Esophagus squamous epithelium (tissue), 5 donors: ENCODE measurements at regions not wholly inside any gene's neighbourhood (a gene's known extent, or its start where the extent isn't known, plus 50 kb on each side); places are given as distances from the start of the nearest gene placed in this dataset.

Experiments used
- DNase-seq: peaks from one replicate; lab custom pipeline; 2025; lab: John Stamatoyannopoulos, UW
- H3K27ac ChIP-seq, 4 donors: fragments of 200-600 bp; sonication (generic); one replicate each; pipeline ENCODE4 v1.5.1; 2016 to 2019; ENCODE audit warnings: mild to moderate bottlenecking in 1 of 4
- H3K27me3 ChIP-seq, 4 donors: fragments of 200-600 bp; sonication (generic); 1 replicate in 3 of 4; 2 replicates in 1 of 4; pipeline versions ENCODE4 v1.5.1 to v1.6.0; 2017 to 2021; ENCODE audit warnings: antibody characterized with exemption in 1 of 4
- H3K36me3 ChIP-seq, 3 donors: fragments of 200-600 bp; sonication (generic); one replicate each; pipeline ENCODE4 v1.5.1; 2016 to 2019
- H3K4me1 ChIP-seq, 3 donors: fragments of 200-600 bp; sonication (generic); one replicate each; pipeline ENCODE4 v1.5.1; 2017 to 2019
- H3K4me3 ChIP-seq, 4 donors: fragments of 200-600 bp; sonication (generic); 1 replicate in 3 of 4; 2 replicates in 1 of 4; pipeline ENCODE4 v1.5.1; 2016 to 2019; ENCODE audit warnings: mild to moderate bottlenecking in 2 of 4, moderate library complexity in 1 of 4
- H3K9me3 ChIP-seq, 3 donors: fragments of 200-600 bp; sonication (generic); one replicate each; pipeline ENCODE4 v1.5.1; 2016 to 2019
- POLR2A ChIP-seq, 4 donors: fragments of 450-650 bp; IDR thresholded peaks; one replicate each; pipeline ENCODE4 v1.6.1; 2017; ENCODE audit warnings: antibody characterized with exemption in 4 of 4, mild to moderate bottlenecking in 4 of 4, moderate library complexity in 3 of 4
- WGBS, 2 donors: methylation state at CpG; one replicate each; pipeline ENCODE4 v1.1.5; 2018; 5-methylcytosine and 5-hydroxymethylcytosine counted together
- intact Hi-C: fragments of 100-400 bp; cut with DNase I; formaldehyde crosslinking; loops from one replicate; pipeline ENCODE4 v1.15.0; 2022
- TF ChIP-seq, protein P1 (sequence below), 6 experiments: fragments of 450-650 bp in 4 of 6; fragments of 200-600 bp in 2 of 6; sonication (generic) in 2 of 6; IDR thresholded peaks; one replicate each; pipeline ENCODE4 v1.5.1; 2016 to 2019; ENCODE audit warnings: antibody characterized with exemption in 6 of 6, mild to moderate bottlenecking in 4 of 6, moderate library complexity in 4 of 6
- donor health status: DM: yes; HTN: yes; CAD: no.

DNA sequence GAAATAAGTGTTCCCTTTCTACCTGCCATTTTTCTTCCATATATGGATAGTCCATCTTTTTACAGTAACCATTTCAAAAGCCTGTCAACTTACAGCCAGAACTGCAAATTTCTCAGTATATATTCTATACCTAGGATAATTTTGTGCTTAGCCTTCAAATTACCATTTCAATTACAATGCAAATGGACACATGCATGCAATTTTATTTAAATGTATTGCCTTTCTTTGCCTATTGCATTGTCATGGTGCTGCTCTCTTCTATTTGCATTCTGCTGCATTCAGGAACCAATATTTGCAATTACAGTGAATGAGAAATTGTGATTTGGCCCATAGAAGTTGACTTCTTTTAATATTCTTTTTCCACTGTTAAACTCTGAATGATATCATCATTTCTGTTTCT is 1753.4 kb upstream of the TENM3 start:
- intact Hi-C loops: no loop called here
- Histone ChIP-seq H3K4me1 (no peaks in the 10 kb centered on the region), H3K36me3 (no peaks in the 10 kb centered on the region), H3K27ac (no peak overlapping the region), H3K27me3 (no peaks in the 10 kb centered on the region), H3K4me3 (no peak overlapping the region), H3K9me3 (no peaks in the 10 kb centered on the region)
- DNase-seq: no peak
- TF ChIP-seq POLR2A (IDR thresholded peaks at IDR 0.05): no peak
- TF ChIP-seq, protein P1, sequence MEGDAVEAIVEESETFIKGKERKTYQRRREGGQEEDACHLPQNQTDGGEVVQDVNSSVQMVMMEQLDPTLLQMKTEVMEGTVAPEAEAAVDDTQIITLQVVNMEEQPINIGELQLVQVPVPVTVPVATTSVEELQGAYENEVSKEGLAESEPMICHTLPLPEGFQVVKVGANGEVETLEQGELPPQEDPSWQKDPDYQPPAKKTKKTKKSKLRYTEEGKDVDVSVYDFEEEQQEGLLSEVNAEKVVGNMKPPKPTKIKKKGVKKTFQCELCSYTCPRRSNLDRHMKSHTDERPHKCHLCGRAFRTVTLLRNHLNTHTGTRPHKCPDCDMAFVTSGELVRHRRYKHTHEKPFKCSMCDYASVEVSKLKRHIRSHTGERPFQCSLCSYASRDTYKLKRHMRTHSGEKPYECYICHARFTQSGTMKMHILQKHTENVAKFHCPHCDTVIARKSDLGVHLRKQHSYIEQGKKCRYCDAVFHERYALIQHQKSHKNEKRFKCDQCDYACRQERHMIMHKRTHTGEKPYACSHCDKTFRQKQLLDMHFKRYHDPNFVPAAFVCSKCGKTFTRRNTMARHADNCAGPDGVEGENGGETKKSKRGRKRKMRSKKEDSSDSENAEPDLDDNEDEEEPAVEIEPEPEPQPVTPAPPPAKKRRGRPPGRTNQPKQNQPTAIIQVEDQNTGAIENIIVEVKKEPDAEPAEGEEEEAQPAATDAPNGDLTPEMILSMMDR (IDR thresholded peaks at IDR 0.05): no peak

DNA sequence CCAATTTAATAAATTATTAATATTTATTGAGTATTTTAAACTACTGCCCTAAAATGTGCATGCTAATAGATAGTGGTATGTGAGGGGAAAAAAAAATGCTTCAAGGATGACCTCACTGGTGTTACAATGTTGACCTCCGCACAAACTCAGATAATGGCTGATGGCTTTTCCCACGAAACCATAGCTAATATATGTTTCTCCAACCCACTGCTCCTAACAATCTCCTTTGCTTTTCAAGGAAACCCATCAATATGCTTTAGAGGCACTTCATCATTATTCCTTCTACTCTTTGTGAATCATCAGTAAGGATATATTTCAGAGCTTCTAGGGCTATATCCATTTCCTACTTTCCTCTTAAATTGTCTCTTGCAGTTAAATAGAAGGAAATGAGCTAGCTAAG is 1752.0 kb upstream of the TENM3 start:
- TF ChIP-seq, protein P1 (IDR thresholded peaks at IDR 0.05): no peak
- TF ChIP-seq POLR2A (IDR thresholded peaks at IDR 0.05): no peak
- H3K4me3 ChIP-seq: no peak overlapping the region
- H3K4me1 ChIP-seq: no peaks in the 10 kb centered on the region
- H3K36me3 ChIP-seq: no peaks in the 10 kb centered on the region
- H3K27me3 ChIP-seq: no peaks in the 10 kb centered on the region
- WGBS, 2 donors: 58 to 70% methylated on average over 2 of the region's 2 CpGs
- intact Hi-C loops: no loop called here
- H3K27ac ChIP-seq: no peak overlapping the region
- DNase-seq: no peak
- no peaks in the 10 kb centered on the region for H3K9me3 ChIP-seq

DNA sequence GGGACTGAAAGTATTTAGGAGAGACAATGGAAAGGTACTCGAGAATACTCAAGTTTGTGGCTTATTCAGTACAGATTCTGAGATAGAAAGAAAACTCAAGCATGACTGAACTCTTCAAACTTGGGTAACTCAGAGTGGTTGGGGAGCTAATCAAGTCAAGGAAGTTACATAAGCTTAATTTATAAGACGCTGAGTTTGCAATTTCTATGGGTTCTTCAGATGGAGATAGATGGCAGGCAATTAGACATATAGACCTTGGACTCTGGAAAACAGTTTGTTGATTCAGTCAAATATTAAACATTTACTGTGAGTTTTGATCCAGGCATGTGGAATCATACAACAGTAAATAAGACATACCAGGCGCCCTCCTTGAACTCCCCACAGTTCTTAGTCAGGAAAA is 1749.9 kb upstream of the TENM3 start:
- Histone ChIP-seq H3K27ac (no peak overlapping the region), H3K4me1 (no peaks in the 10 kb centered on the region), H3K36me3 (no peaks in the 10 kb centered on the region), H3K27me3 (no peaks in the 10 kb centered on the region), H3K9me3 (no peaks in the 10 kb centered on the region), H3K4me3 (no peak overlapping the region)
- WGBS, 2 donors: 62 to 68% methylated on average over 3 of the region's 3 CpGs
- intact Hi-C loops: no loop called here
- no peak for DNase-seq
- TF ChIP-seq, protein P1 (IDR thresholded peaks at IDR 0.05): no peak
- TF ChIP-seq POLR2A (IDR thresholded peaks at IDR 0.05): no peak

DNA sequence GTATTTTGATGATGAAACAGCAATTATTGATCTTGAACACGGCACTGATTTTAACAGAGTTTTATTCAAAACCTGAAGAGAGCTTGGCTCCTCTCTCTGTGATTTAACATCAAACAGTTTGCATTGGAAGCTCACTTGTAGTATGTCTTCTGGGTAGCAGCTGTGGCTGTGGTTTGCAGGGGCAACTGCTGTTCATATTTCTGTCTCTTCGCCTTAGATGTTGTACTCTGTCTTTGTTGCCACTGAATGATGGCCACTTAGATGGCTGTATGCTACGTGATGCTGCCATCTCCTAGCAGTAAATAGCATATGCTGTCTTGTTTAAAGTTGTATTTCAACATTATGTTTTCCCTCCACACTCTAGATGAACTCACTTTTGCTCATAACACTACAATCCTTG is 1743.0 kb upstream of the TENM3 start:
- Histone ChIP-seq H3K4me3 (no peak overlapping the region), H3K9me3 (no peaks in the 10 kb centered on the region), H3K36me3 (no peaks in the 10 kb centered on the region), H3K27me3 (no peaks in the 10 kb centered on the region), H3K4me1 (no peaks in the 10 kb centered on the region), H3K27ac (no peak overlapping the region)
- no peak for TF ChIP-seq POLR2A (IDR thresholded peaks at IDR 0.05)
- TF ChIP-seq, protein P1 (IDR thresholded peaks at IDR 0.05): no peak
- no peak for DNase-seq
- intact Hi-C loops: no loop called here
- 55 to 82% methylated on average over 3 of the region's 3 CpGs for WGBS, 2 donors

DNA sequence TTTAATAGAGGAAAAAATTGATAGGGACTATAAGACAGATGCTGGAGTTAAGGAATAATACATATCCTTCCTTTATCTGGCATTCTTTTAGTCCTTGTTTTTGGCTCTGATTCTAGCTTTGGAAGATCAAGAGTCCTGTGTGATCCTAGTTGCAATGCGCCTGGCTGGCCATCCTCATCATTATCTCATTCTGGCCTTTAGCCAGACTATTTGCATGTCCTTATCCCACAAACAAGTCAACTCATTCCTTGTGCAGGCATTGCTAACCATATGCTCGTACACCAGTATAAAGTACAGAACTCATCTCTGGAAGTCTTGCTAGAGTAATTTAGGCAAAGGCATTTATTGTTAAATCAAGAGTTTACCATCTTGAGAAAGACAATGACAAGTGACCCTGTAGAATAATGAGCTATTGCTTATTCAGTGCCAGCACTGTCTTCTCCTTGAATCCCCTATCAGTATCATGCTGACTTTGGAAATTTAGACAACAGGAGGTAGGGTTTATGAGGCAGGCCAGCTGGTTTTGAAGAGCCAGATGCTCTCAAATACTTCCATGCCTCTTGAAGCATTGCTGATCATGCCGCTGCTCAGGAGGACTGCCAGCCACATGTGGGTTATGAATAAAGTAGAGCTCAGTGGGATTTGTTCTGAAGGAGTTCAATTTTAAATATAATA is 1730.3 kb upstream of the TENM3 start:
- no peaks in the 10 kb centered on the region for H3K36me3 ChIP-seq
- H3K27me3 ChIP-seq: no peaks in the 10 kb centered on the region
- no peak overlapping the region for H3K27ac ChIP-seq
- no peaks in the 10 kb centered on the region for H3K9me3 ChIP-seq
- TF ChIP-seq, protein P1 (IDR thresholded peaks at IDR 0.05): no peak
- no peak for TF ChIP-seq POLR2A (IDR thresholded peaks at IDR 0.05)
- intact Hi-C loops: no loop called here
- 63 to 72% methylated on average over 3 of the region's 3 CpGs for WGBS, 2 donors
- DNase-seq: no peak
- H3K4me3 ChIP-seq: no peak overlapping the region
- no peaks in the 10 kb centered on the region for H3K4me1 ChIP-seq
